ENCODE measurements at regions not wholly inside any gene's neighbourhood (a gene's known extent, or its start where the extent isn't known, plus 50 kb on each side); places are given as distances from the start of the nearest gene placed in this dataset.
A peak's percentile ranks its signal among the peaks of the same experiment; 100 is the strongest.
"Not testable (repeated sequence)": the region's sequence is repeated elsewhere in the genome, so short reads cannot be mapped to it uniquely, and the experiment has no call there.

- DNase-seq (ENCODE audit: low spot score) (no peak), FAIRE-seq (no peak)
These were observed 280.6 kb upstream of the UBE2E3 start for GRCh38 chr2:180699657-180700361.

GRCh38 chr2:180698668-180699067 is 281.7 kb upstream of the UBE2E3 start:
- DNase-seq (ENCODE audit: low spot score) = no peak
- no peak for FAIRE-seq

GRCh38 chr2:180695586-180696401 is 284.6 kb upstream of the UBE2E3 start:
- DNase-seq (ENCODE audit: low spot score) (no peak), FAIRE-seq (no peak)

DNA sequence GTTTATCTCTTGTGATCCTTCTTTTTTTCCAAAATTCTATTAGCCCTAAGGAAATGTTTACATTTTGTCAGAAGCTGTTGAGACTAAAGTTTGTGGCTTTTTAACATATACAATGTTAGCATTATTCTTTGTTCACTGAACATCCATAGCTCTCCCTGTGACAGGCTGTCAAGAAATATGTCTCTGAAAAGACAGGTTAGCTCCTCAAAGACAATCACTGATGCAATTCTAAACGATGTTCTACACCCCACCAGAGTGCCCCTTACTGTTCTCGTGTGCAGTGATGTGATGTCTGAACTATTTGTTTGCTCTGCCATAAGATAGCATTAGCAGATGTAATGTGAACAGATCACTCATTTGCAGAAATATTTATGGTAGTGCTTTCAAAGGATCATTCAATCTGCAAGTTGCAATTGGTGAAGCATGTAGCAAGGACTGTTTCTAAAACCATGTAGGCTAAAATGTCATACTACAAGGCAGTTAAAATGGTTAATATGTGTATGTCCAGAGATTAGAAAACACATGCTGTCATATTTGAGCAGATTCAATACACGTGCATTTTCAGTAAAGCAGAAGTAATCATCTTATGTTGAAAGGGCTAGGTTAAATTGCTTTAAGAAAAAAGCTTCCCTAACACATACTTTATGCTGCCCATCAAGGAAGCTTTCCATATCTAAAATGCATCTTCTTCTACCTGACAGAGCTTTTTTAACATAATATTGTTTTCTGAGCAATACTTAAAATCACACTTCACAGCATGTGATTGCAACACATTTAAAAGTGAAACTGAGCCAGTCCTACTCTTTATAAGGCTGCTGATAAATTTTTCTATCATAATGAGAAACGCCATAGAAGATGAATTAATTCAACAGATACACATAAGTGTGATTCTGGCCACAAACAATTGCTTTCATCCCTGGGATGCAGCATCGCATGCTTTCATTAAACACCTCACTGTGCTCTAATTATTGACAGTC is 285.7 kb upstream of the UBE2E3 start:
- no peak for FAIRE-seq
- no peak for DNase-seq (ENCODE audit: low spot score)

GRCh38 chr2:180692322-180692721 is 288.1 kb upstream of the UBE2E3 start:
- FAIRE-seq = no peak
- no peak for DNase-seq (ENCODE audit: low spot score)

GRCh38 chr2:180691855-180692223 is 288.6 kb upstream of the UBE2E3 start:
- not testable (repeated sequence) for FAIRE-seq; DNase-seq (ENCODE audit: low spot score)

- not testable (repeated sequence) for DNase-seq (ENCODE audit: low spot score); FAIRE-seq
These were observed 289.1 kb upstream of the UBE2E3 start for GRCh38 chr2:180691186-180691854.

- DNase-seq (ENCODE audit: low spot score) (no peak), FAIRE-seq (no peak)
These were observed 289.8 kb upstream of the UBE2E3 start for GRCh38 chr2:180690611-180691010.

GRCh38 chr2:180682871-180683270 is 297.5 kb upstream of the UBE2E3 start:
- FAIRE-seq = no peak

GRCh38 chr2:180679693-180680092 is 300.7 kb upstream of the UBE2E3 start:
- DNase-seq (ENCODE audit: low spot score) (no peak), FAIRE-seq (no peak)

More at GRCh38 chr2:180682871-180683270, 297.5 kb upstream of the UBE2E3 start:
- DNase-seq (ENCODE audit: low spot score) = no peak

GRCh38 chr2:180678625-180678972 is 301.8 kb upstream of the UBE2E3 start:
- no peak for FAIRE-seq
- DNase-seq (ENCODE audit: low spot score) = no peak

DNA sequence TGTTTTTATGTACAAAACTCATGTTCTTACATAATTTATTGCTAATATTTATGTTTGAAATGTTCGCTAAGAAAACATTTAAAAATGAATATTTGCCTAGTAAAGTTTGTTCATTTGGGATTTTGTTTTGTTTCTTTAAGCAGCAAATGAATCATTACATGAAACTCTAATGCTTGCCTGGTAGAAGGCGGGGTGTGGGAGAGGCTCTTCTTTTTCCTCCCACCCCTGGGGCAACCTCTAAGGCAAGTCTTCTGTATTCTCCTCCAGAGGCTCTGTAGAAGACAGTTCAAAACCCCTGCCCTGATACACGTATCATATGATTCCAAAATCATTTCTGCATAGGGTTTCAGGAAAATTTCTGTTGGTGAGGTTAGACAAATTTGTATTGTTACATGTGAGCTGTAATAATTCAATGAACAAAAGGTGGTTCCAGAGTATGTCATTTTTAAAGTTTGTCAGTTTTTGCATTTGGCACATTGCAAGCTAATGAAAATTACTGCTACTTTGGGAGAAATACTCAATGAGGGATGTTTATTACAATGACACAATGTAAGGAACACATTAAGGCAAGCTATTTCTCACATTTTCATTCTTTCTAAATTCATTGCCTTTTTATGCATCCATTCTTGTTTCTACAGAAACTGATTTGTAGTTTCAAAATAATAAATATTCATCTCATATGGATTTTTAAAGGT is 302.3 kb upstream of the UBE2E3 start:
- no peak for DNase-seq (ENCODE audit: low spot score)
- FAIRE-seq = no peak

GRCh38 chr2:180677200-180677599 is 303.2 kb upstream of the UBE2E3 start:
- no peak for FAIRE-seq
- no peak for DNase-seq (ENCODE audit: low spot score)

GRCh38 chr2:180676520-180677025 is 303.8 kb upstream of the UBE2E3 start:
- FAIRE-seq (no peak), DNase-seq (ENCODE audit: low spot score) (no peak)

DNA sequence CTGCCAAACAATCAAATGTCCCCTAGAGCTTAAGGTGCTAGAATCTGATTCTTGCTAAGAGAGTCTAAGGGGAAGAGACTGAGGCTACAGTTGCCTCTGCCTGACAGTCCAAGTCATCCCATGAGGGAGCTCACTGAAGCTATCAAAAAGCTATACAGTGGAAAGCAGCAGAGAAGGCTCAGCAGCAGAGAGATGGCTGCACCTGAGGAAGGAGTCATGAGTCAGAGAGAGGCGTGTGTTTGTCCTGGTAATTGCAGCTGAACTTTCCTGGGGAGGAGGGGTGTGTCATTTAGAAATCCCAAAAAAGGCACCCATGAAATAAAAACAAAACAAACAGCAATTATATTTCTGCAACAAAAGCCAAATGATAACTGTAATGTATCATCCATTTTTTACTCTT is 305.2 kb upstream of the UBE2E3 start:
- no peak for FAIRE-seq
- no peak for DNase-seq (ENCODE audit: low spot score)

DNA sequence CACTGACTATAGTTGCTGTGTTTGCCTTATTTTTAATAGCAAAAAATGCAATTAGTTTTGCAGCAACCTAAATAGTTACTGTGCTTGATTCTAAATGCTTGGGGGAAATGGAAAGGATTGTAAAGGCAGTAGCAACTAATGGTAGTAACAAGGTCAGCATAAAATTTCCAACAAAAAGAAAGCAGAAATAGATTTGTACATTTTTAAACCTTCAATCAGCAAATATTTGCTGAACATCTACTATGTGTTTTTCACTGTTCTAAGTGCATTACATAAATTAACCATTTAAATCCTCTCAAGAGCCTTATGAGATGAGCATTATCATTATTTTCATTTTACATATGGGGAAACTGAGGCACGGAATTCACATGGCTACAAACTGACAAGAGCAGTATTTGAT is 308.0 kb upstream of the UBE2E3 start:
- no peak for FAIRE-seq
- no peak for DNase-seq (ENCODE audit: low spot score)

DNA sequence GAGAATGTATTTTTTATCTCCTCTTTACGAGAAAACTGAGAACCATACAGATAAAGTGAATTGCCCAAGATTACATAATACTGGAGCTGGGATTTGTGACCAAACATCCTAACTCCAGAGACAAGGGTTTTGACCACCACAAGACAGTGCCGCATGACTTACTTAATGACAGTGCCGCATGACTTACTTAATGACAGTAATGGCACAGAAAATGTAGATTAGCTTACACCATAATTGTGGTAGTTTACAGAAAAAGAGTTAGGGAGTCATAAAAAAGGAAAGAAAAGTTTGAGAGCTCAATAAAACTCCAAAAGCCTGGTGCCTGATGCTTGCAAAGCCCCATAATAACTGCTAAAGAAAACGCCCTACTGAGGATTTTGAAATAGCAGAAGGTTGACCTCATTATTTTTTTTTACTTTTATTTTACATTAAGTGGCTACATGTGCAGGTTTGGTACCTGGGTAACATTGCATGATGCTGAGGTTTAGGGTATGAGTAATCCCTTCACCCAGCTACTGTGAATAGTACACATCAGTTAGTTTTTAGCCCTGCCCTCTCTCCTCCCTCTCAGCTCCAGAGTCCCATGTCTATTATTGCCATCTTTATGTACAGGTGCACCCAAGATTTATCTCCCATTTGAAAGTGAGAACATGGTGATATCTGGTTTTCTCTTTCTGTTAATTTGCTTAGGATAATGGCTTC is 310.0 kb upstream of the UBE2E3 start:
- FAIRE-seq = no peak
- no peak for DNase-seq (ENCODE audit: low spot score)

- DNase-seq (ENCODE audit: low spot score) = no peak
- FAIRE-seq = peak; percentile 11
These were observed 311.4 kb upstream of the UBE2E3 start for GRCh38 chr2:180669016-180669415.

- no peak for FAIRE-seq
- DNase-seq (ENCODE audit: low spot score) = no peak
These were observed 315.9 kb upstream of the UBE2E3 start for GRCh38 chr2:180664507-180664906.
